GM18907 (cell line): ENCODE measurements at regions not wholly inside any gene's neighbourhood (a gene's known extent, or its start where the extent isn't known, plus 50 kb on each side); places are given as distances from the start of the nearest gene placed in this dataset.
"Not testable (repeated sequence)": the region's sequence is repeated elsewhere in the genome, so short reads cannot be mapped to it uniquely, and the experiment has no call there.

Experiments used
- ATAC-seq: cut with Tn5 transposase; IDR thresholded peaks from one replicate; pipeline ENCODE4 v1.9.1; 2021; ENCODE audit warnings: mild to moderate bottlenecking, moderate library complexity; ENCODE audit not compliant: unreplicated experiment

DNA sequence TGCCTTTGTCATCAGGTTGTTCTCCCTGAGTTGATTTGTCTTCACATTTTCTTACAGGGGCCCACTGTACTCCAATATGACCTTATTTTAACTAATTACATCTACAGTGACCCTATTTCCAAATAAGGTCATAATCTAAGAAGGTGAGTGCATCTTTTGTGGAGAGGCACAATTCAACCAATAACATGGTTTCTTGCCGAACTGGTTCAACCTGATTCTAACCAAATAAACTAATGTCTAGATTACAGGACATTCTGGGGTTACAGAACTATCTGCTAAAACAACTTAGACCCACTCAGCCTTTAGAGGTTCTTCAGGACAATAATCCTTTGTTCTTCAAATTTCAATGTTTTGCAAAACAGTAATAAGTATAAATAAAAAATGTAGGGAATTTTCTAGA, 496.5 kb upstream of the SOX11 start:
- ATAC-seq = no peak

DNA sequence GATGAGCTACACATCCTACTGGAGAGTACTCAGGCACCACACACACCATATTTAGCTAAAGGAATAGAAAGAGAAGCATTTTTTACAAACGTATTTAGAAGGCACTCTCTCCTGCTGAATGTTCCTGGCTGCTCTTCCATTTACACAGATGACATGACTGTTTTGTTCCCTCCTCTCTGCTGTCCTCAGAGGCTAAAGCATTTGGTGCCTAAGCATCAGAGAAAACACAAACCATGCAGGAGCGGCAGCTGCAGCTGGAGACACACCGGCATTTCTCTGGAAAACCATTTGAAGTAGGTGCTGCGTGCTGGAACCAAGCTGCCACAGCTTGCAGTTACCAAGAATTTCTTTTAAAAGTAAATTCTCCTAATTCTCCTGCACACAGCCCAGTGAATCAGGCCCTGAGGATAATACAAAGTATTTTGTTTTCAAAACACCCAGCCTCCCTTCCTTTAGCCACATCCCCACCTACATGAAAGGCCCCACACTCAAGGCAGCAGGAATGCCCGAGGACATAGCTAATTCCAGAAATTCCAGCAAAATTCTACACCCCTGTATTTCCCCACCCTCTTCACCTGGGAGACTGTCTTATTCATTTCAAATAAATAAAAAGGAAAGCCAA, 488.9 kb upstream of the SOX11 start:
- ATAC-seq = no peak

DNA sequence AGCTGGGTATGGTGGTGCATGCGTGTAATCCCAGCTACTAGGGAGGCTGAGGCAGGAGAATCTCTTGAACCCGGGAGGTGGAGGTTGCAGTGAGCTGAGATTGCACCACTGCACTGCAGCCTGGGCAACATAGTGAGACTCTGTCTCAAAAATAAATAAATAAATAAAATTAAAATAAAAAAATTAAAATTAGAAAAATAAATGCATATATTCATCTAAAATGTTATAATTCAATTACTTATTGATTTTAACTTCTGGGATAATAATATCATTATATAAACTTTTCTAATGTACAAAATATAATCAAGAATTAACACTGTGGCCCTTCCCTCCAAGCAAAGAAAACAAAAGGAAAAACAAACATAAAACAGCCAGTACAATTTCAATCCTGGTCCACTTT, 485.4 kb upstream of the SOX11 start:
- ATAC-seq = not testable (repeated sequence)

DNA sequence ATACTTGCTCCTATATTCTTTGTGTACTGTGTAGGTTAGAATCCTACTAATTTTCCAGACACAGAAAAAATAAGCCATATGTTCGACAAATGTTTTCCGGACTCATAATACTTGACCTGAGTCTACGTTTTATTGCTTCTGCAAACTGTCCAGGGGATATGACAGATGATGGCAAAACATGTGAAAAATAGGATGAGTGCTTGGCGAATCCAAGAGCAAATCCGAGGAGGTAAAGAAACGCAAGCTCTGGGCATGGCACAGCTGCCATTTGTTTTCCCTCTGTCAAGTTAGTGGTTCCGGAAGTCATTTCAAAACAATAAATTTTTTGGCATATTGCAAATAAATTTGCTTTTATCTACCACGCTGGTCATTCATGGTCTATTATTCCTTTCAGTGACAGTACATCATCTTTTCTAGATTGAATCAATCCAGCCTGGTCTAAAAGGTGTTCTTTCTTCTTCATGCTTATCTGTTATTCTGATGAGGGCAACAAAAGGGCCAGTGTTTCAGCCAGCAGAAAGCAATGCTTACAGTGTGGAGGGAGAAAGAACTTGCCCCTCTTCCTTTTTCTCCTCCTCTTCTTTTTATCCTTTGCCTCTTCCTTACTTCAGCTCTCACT, 476.1 kb upstream of the SOX11 start:
- no peak for ATAC-seq

DNA sequence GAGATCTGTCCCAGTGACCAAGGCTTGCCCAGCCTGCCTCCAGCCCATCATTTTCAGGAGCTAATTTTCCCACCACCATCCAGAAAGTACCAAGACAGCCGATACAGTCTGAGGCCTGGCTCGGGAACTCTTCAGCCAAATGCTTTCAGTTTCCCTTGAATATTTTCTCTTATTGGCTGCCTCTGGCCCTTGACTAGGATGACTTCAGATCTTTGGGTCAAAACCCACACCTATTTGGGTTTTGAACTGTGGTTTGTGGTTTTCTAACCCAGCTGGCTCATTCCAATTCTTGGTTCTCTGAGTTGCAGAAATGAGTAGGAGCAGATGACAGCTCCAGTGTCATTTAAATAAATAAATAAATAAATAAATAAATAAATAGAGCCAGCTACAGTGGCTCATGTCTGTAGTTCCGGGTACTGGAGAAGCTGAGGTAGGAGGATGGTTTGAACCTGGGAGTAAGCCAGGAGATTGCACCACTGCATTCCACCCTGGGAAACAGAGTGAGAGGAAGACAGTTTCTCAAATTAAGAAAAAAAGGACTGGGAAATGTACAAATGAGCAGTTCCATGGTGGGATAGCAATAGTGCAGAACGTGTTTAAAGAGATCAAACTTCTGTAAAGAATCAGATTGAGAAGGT, 465.0 kb upstream of the SOX11 start:
- no peak for ATAC-seq

DNA sequence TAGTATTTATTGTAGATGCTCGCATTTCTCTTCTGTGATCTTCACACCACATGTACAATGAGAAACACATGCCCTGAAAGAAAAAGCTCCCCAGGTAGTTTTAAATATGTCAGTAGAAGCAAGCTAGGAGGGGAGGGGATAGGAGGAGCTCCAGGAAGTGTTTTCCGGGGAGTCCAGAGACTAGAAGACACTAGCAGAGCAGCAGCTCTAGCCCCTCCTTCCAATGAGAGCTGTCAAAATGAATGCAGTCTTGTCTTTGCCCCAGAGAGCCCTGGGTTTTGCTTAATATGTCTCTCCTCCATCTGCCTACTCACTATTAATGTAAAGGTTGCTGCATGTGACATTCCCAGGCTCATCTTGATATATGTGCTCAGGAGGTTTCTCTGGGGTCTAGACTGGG, 462.6 kb upstream of the SOX11 start:
- ATAC-seq = no peak

DNA sequence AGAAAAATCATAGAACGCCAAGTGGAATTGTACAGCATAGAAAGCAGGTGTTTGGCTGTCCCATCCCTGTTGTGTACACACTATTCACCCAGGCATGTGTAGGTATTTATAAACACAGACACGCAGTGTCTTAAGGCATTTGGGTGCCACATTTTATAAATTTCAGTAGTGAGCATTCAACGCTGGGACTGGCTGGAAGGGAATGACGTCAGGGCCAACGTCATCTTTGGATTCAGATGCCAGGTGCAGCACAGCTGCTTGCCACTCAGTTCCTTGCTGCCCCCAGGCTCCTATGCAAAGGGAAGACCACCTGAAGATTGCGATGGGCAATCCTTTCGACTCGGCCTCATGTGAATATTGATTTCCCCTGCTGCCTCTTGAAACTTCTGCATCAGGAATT, 461.7 kb upstream of the SOX11 start:
- ATAC-seq = no peak

DNA sequence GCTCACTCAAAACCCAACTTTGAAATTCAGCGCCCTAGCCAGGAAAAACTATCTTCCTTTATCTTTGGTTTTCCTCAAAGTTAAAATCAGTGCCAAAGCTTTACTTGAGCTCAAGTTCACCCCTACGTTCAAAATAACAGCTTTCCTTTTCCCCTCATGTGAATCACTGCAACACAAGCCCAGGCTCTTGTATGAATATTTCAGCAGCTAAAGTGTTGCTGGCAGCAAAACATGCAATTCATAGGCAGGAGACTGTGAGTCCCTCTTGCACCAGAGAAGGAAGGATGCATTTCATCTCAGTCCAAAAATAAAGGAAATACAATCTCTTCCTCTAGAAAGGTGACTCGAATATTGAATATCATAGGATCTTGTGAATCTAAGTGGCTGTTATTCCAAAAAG, 461.3 kb upstream of the SOX11 start:
- no peak for ATAC-seq

DNA sequence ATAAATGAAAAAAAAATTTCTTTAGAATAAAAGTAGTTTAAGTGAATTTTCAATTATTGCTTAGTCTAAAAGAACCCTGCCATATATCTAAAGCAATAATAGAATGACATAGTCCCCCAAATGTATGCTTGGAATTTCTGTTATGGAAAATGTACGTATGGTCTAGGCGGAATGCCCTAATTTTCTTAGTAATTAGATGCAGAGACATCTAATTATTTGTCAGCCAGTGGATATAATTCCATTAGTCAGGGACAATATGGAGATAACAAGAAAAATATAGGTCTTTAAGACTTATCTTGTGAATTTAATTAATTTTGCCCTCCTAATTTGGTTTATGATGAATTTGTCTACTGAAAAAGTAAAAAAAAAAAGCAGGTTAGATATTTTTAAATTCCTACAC, 460.9 kb upstream of the SOX11 start:
- ATAC-seq = no peak

DNA sequence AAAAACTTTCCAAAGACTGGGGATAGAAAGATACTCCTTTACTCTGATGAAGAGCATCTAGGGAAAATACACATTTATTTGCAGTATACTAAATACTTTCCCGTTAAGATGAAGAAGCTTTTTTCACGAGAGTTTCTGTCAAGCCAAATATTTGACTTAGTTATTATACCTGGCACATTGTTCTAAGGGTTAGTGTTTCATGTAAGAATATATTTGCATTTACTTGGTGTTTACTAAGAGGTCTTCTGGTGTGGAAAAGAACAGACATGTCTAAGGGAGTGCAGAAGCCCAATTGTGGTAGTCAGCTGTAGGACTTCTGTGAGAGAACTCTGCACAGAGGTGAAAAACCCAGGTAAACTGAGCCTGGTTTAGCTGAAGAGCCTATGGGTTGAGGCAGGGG, 457.6 kb upstream of the SOX11 start:
- no peak for ATAC-seq

DNA sequence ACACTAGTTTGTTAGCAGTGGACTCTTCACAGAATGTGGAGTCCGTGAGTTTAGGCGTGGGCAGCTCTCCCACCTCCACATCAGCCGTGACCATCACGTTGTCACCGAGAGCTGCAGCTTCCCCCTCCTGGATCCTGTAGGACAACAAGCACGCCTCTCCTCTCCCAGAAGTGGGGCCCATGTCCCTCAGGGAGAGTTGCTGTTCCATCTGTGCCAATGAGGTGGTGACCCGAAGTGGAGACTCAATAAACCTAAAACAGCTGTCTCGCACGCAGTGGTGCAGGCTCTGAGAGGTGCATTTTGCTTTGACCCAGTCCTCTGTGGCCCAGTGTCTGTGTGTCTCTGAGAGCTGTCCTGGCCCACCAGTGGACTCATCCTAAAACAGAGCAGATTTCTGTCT, 456.5 kb upstream of the SOX11 start:
- no peak for ATAC-seq

DNA sequence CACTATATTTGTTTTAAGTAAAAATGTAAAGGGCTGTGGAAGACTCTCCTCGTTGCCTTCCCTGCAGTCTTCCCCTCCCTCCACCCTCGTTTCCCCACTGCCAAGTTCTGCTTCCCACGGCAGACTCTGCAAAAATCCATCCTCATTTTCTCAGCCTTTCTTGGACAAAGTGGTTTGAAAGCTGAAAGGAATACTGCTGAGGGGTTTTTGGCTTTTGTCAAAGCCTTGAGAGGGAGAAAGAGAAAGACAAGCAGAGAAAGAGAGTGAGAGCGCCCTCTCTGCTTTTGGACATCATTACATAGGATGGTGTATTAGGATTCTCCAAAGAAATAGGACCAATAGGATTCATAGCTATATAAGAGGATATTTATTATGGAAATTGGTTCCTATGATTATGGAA, 455.9 kb upstream of the SOX11 start:
- no peak for ATAC-seq

DNA sequence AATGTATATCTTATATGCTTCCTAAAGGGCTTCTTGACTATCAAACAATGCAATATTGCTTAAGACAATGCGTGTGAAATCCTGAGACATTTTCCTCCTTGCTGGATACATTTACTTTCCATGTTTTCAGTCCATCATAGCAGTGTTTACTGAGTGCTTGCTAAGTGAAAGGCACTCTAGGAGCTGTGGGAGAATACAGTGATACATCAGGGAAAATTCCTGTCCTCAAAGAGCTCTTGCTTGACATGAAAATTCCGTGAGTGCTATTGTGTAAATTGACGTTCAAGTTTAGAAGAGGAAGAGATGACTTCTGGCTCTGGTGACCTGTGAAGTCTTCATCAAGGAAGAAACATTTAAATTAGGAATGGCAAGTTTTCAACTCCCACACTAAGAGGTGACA, 449.4 kb upstream of the SOX11 start:
- no peak for ATAC-seq

DNA sequence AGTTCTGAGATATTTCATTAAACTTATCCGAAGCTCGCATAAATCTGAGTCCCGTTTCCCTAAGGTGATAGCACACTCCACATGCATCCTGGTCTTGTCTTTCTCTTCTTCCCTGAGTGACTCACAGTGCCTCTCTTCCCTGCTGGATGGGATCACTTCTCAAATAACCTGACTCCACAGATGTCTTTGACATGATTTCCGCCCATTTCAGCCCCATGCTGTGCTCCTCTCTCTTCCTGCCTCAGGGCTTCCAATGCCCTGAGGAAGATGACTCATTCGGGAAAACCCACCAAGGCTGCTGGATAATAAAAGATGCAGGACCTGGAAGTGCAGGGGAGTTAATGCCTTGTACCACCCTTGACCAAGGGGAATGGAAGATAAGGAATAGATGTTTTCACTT, 441.7 kb upstream of the SOX11 start:
- no peak for ATAC-seq

DNA sequence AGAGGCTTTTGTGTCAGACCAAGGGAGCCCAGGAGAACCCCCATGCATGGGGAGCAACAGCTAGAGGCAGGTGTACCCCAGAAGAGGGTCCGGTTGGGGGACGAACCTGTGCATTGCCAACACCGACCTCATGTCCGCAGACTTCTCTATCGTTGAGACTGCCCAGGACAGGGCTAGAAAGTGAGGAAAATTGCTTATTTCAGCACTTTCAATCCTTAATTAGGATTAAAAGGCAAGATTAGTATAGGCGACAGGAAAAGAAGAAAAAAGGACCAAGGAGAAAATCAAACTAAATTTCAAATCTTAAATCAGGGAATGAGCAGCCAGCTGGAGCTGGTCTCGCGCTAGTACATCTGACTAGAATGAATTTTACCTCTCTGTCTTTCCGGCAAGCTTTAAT, 438.9 kb upstream of the SOX11 start:
- ATAC-seq = no peak

DNA sequence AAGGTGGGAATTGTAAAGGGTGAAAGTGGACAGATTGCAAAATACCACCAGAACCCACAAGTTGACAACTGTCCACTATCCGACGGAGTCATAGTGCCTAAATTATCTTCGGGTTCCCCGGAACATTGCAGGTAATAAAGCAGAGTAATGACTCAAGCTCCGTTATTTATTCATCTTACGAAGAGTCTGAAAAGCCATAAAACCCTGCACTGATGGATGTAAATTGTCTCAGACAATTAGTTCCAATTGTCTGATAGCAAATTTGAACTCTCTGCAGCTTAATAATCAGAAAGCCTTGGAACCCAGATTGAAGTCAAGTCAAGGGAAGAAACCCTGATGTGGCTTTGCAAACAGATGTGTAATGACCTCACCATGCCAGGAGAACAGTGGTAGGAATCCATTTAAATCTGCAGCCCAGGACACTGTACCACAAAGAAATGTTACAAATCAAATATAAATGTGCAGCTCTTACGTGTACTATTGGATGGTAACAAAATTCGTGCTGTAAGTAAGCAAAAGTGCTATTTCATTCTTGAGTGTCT, 437.3 kb upstream of the SOX11 start:
- no peak for ATAC-seq

DNA sequence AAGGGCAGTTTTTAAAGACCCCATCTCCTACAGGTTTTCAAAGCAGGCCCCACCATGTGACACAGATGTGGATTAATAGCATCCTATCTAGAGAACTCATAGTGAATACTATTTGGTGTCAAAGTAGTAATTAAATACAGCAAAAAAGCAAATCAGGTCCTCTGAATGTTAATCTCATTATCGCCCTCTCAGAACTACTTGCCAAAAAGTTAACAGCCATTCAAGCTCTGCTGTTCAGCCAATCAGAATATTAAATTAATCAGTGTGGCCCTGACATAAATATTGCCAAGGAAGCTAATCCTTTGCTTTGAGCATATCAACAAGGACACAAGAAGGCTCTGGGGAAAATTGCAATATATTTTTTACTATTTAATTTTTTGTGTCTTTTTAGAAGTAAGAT, 428.9 kb upstream of the SOX11 start:
- no peak for ATAC-seq

DNA sequence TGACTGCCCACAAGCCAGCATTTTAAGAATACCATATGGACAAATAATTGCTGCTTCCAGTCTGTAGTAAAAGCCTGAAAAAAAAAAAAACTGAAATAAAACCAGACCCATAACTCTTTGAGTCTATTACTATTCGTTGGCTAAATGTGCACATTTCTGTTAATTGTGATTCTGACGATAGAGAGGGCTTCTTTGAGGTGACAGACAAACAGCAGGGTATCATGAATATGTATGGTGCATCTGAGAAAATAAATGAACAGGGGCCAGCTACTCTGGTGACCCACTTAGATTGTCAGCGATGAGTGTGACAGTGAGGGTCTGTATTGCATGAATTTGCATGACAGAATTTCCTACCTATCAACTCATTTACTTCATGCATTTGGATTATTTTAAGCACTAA, 427.8 kb upstream of the SOX11 start:
- no peak for ATAC-seq

DNA sequence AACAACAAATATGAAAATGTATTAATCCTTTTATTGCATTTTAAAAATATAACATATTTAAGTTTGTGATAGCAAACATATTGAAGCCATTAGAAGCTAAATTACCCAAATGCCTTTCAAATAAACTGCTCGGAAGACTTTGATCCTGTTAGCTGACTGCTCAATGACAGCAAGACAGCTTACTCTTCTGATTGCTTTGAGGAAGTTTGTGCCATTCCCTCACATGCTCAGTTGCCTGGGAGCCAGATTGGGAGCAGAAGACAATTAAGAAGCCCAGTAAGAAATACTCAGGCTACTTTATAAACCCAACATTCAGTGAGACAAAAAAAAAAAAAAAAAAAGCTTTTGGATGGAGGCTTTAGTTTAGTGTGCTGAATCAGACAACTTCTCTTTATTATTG, 407.1 kb upstream of the SOX11 start:
- no peak for ATAC-seq

DNA sequence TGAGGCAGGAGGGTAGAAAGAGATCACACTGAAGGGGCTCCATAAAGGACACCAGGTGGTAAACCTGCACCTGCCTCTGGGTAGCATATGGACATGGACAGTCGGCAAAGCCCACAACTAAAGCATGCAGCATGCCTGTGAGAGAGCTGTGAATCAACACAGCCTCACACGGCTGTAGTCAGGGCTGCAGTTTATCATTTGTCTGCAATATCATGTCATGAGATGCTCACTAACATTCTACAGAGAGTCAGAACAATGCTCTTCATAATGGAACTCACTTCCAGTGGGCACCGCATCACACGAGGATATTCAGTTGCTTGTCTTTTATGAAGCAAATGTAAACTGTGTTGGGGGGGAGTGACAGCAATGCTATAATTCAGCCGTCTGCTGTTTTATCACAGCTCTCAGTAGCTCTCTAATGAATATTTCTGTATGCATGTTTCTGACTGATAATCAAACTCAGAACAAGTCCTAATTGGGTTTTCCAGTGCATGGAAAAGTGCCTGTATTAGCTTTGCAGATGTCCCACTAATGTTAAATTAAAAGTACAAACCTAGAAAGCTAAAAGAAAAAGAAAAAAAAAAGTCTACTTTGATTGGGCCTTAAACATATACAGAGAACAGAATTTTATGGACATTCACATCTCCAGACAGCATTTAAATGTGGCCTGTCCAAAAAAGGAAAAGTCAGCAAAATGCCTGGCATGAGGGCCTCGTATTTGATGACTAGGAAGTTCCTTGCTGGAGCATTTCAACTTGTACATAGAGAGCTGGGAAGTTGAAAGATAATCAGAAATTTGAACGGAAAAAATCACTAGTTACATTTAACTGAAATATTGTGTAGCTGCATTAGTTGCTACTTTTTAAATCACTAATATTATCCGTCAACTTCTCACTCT, 406.1 kb upstream of the SOX11 start:
- no peak for ATAC-seq

DNA sequence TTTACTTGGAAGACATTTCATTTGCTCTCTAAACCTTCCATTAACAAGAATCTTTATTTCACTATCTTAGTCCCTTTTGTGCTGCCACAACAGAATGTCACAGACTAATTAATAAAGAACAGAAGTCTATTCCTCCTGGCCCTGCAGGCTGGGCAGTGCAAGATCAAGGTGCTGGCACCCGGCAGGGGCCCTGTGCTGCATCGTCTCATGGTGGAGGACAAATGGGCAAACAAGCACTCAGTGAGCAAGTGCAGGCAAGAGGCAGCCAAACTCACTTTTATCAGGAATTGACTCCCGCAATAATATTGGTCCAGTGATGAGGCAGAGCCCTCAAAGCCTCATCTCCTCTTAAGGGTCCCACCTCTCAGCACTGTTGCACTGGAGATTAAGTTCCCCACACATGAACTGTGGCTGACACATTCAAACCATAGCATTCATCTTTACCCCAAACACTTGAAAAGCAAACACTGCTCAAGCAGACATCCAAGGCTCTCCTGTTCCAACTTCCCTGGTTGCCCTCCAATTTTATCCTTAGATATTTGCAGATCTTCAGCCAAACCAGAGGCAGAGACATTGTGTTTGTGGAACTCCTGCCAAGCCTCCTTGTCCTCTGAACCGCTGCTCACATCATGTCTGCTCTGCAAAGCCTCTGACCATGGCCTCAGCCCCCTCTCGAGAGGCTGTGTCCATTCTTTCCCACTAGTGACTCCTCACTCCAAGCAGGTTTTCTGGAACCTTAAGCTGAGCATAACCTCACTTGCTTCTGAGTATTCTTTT, 404.4 kb upstream of the SOX11 start:
- ATAC-seq = no peak
